ENCODE measurements at regions not wholly inside any gene's neighbourhood (a gene's known extent, or its start where the extent isn't known, plus 50 kb on each side); places are given as distances from the start of the nearest gene placed in this dataset.
"Not testable (repeated sequence)": the region's sequence is repeated elsewhere in the genome, so short reads cannot be mapped to it uniquely, and the experiment has no call there.

GRCh38 chr13:42495751-42496150 is 78.2 kb upstream of the TNFSF11 start:
- TF ChIP-seq, protein P1, sequence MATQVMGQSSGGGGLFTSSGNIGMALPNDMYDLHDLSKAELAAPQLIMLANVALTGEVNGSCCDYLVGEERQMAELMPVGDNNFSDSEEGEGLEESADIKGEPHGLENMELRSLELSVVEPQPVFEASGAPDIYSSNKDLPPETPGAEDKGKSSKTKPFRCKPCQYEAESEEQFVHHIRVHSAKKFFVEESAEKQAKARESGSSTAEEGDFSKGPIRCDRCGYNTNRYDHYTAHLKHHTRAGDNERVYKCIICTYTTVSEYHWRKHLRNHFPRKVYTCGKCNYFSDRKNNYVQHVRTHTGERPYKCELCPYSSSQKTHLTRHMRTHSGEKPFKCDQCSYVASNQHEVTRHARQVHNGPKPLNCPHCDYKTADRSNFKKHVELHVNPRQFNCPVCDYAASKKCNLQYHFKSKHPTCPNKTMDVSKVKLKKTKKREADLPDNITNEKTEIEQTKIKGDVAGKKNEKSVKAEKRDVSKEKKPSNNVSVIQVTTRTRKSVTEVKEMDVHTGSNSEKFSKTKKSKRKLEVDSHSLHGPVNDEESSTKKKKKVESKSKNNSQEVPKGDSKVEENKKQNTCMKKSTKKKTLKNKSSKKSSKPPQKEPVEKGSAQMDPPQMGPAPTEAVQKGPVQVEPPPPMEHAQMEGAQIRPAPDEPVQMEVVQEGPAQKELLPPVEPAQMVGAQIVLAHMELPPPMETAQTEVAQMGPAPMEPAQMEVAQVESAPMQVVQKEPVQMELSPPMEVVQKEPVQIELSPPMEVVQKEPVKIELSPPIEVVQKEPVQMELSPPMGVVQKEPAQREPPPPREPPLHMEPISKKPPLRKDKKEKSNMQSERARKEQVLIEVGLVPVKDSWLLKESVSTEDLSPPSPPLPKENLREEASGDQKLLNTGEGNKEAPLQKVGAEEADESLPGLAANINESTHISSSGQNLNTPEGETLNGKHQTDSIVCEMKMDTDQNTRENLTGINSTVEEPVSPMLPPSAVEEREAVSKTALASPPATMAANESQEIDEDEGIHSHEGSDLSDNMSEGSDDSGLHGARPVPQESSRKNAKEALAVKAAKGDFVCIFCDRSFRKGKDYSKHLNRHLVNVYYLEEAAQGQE (IDR thresholded peaks at IDR 0.05; ENCODE audit: insufficient replicate concordance, low read depth), result no peak
- no peak for TF ChIP-seq CTCF (IDR thresholded peaks at IDR 0.05; ENCODE audit: insufficient read depth, low read length)
- no peak for TF ChIP-seq GABPA (IDR thresholded peaks at IDR 0.05; ENCODE audit: low read depth)
- TF ChIP-seq SPI1 (IDR thresholded peaks at IDR 0.05; ENCODE audit: borderline replicate concordance, low read depth), result no peak
- no peak for TF ChIP-seq POLR2AphosphoS5 (IDR thresholded peaks at IDR 0.05; ENCODE audit: low read depth)
- no peak overlapping the region for H3K27ac ChIP-seq (replicated peaks)
- H3K27me3 ChIP-seq (ENCODE audit: insufficient read depth, poor library complexity, severe bottlenecking), result no peaks in the 10 kb centered on the region
- no peak overlapping the region for H3K4me3 ChIP-seq (replicated peaks; ENCODE audit: insufficient read depth, low read length)
- no peak for DNase-seq (ENCODE audit: low read depth in 1 of 2, low spot score in 1 of 2)

DNA sequence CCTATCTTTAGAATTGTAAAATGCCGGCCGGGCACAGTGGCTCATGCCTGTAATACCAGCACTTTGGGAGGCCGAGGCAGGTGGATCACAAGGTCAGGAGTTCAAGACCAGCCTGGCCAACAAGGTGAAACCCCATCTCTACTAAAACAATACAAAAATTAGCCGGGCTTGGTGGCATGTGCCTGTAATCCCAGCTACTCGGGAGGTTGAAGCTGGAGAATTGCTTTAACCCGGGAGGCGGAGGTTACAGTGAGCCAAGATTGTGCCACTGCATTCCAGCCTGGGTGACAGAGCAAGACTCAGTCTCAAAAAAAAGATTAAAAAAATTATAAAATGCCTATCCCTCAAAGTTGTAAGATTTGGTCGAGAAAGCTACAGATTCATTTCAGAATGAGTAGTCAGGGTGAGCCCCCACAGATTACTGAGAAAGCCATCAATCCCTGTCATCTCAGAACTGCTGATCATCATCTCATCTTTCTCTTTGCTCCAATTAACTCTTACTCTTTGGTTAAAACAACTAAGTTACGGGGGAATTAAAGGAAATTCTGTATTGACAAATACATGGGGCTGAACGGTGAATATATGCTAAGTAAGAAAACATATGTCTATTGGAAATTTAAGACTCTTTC is 76.9 kb upstream of the TNFSF11 start:
- DNase-seq (ENCODE audit: low read depth in 1 of 2, low spot score in 1 of 2); H3K4me3 ChIP-seq (replicated peaks; ENCODE audit: insufficient read depth, low read length); H3K27ac ChIP-seq (replicated peaks); H3K27me3 ChIP-seq (ENCODE audit: insufficient read depth, poor library complexity, severe bottlenecking): not testable (repeated sequence)

DNA sequence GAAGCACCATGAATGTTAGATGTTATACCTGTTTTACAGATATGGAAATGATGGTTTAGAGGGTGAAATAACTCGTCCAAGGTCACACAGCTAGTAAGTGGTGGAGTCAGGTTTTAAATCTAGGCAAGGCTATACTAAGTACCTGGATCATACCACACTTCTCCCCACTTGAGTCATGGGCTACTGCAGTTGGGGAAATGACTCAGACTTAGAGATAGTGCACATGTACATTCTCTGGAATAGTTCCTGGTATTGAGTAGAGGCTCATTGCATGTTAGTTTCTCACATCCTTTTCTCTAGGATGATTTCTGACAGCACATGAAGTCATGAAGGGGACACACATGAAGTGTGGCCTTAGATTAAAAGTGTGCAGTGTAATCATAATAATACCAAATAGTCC is 76.2 kb upstream of the TNFSF11 start:
- TF ChIP-seq SPI1 (IDR thresholded peaks at IDR 0.05; ENCODE audit: borderline replicate concordance, low read depth), result no peak
- TF ChIP-seq GABPA (IDR thresholded peaks at IDR 0.05; ENCODE audit: low read depth), result no peak
- TF ChIP-seq CTCF (IDR thresholded peaks at IDR 0.05; ENCODE audit: insufficient read depth, low read length), result no peak
- TF ChIP-seq, protein P1 (IDR thresholded peaks at IDR 0.05; ENCODE audit: insufficient replicate concordance, low read depth), result no peak
- no peak for TF ChIP-seq POLR2AphosphoS5 (IDR thresholded peaks at IDR 0.05; ENCODE audit: low read depth)
- DNase-seq (ENCODE audit: low read depth in 1 of 2, low spot score in 1 of 2), result no peak
- Histone ChIP-seq H3K4me3 (replicated peaks; ENCODE audit: insufficient read depth, low read length) (no peak overlapping the region), H3K27me3 (ENCODE audit: insufficient read depth, poor library complexity, severe bottlenecking) (no peaks in the 10 kb centered on the region), H3K27ac (replicated peaks) (no peak overlapping the region)

DNA sequence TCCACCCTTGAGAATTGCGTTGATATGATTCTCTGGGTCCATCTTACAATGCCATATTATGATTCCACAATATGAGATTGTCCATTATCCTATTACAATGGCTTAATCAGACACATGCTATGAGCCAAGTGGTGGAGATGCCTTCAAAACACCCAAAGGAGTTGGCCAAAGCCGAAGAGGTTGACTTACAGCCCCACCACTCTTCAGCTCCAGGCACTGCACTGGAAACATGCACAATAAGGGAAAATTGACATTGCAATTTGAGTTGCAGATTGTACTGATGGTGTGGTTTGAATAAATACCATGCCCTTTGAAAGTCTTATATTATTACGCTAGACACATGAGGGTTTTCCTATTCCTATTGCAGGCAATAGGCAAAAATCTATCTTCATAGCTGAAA is 75.4 kb upstream of the TNFSF11 start:
- H3K4me3 ChIP-seq (replicated peaks; ENCODE audit: insufficient read depth, low read length), result no peak overlapping the region
- H3K27me3 ChIP-seq (ENCODE audit: insufficient read depth, poor library complexity, severe bottlenecking), result no peaks in the 10 kb centered on the region
- H3K27ac ChIP-seq (replicated peaks), result no peak overlapping the region
- DNase-seq (ENCODE audit: low read depth in 1 of 2, low spot score in 1 of 2), result no peak
- TF ChIP-seq, protein P1 (IDR thresholded peaks at IDR 0.05; ENCODE audit: insufficient replicate concordance, low read depth), result no peak
- TF ChIP-seq CTCF (IDR thresholded peaks at IDR 0.05; ENCODE audit: insufficient read depth, low read length) (no peak), POLR2AphosphoS5 (IDR thresholded peaks at IDR 0.05; ENCODE audit: low read depth) (no peak), SPI1 (IDR thresholded peaks at IDR 0.05; ENCODE audit: borderline replicate concordance, low read depth) (no peak), GABPA (IDR thresholded peaks at IDR 0.05; ENCODE audit: low read depth) (no peak)

Measured in HL-60 (cell line).